ENCODE measurements at regions not wholly inside any gene's neighbourhood (a gene's known extent, or its start where the extent isn't known, plus 50 kb on each side); places are given as distances from the start of the nearest gene placed in this dataset.

DNA sequence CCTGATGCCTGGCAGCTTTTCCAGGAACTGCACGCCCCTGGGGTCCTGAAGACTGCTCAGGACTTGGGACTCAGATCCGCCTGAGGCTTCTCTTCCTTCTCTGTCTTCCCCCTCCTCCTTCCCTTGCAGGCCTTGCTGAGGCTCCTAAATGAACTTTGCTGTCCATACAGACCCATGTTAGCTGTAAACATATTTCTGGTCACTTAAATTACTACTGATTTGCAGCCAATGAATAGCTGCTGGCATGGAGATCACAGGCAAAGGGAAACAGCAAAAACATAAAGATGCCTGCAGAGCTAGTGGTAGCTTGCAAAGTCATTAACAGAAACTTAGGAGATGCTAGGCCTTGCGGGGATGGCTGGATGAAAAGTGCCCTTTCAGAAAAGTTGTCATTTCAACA is 261.9 kb downstream of the GADD45G start:
- Histone ChIP-seq H3F3A (ENCODE audit: insufficient read depth) (no peaks in the 10 kb centered on the region), H3K4me3 (ENCODE audit: insufficient read depth, low read length, poor library complexity, severe bottlenecking) (no peak overlapping the region), H3K9me2 (replicated peaks; ENCODE audit: insufficient read depth, low read length) (no peaks in the 10 kb centered on the region), H3K79me2 (ENCODE audit: insufficient read depth, low read length) (no peaks in the 10 kb centered on the region), H3K4me2 (ENCODE audit: low read depth, low read length, poor library complexity, severe bottlenecking) (no peak overlapping the region), H3K9ac (ENCODE audit: low read length) (no peak overlapping the region), H2AFZ (ENCODE audit: low read depth, low read length, severe bottlenecking) (no peak overlapping the region), H3K9me3 (ENCODE audit: insufficient read depth, low read length) (no peaks in the 10 kb centered on the region), H4K20me1 (ENCODE audit: low read depth, low read length) (no peaks in the 10 kb centered on the region), H3K27ac (ENCODE audit: low read depth, low read length) (no peak overlapping the region), H3K27me3 (ENCODE audit: low read length) (no peaks in the 10 kb centered on the region), H3K36me3 (ENCODE audit: low read length) (no peaks in the 10 kb centered on the region)
- TF ChIP-seq, protein P1, sequence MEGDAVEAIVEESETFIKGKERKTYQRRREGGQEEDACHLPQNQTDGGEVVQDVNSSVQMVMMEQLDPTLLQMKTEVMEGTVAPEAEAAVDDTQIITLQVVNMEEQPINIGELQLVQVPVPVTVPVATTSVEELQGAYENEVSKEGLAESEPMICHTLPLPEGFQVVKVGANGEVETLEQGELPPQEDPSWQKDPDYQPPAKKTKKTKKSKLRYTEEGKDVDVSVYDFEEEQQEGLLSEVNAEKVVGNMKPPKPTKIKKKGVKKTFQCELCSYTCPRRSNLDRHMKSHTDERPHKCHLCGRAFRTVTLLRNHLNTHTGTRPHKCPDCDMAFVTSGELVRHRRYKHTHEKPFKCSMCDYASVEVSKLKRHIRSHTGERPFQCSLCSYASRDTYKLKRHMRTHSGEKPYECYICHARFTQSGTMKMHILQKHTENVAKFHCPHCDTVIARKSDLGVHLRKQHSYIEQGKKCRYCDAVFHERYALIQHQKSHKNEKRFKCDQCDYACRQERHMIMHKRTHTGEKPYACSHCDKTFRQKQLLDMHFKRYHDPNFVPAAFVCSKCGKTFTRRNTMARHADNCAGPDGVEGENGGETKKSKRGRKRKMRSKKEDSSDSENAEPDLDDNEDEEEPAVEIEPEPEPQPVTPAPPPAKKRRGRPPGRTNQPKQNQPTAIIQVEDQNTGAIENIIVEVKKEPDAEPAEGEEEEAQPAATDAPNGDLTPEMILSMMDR (IDR thresholded peaks at IDR 0.05; ENCODE audit: insufficient read depth, low read length, poor library complexity, severe bottlenecking) = no peak
- TF ChIP-seq EZH2phosphoT487 (conservative IDR thresholded peaks at IDR 0.05; ENCODE audit: low read length) = no peak

DNA sequence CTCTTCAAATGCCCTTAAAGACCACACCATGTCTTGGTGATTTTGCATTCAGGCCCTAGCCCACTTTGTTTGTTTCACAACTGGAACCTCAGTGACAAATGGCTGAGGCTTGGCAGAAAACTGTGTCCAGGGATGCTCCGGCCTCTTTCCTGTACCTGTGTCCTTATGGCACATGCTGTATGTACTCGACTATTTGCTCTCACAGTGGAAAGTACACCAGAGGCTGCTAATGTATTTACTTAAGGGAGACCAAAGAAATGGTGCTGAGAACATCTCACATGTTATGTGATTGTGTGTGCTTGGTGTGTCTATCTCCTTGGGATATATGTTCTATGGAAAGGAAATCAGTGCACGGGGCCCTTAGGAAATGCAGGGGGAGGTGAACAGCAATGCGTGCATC is 263.3 kb downstream of the GADD45G start:
- Histone ChIP-seq H3K4me3 (ENCODE audit: insufficient read depth, low read length, poor library complexity, severe bottlenecking) (no peak overlapping the region), H4K20me1 (ENCODE audit: low read depth, low read length) (no peaks in the 10 kb centered on the region), H3K9me3 (ENCODE audit: insufficient read depth, low read length) (no peaks in the 10 kb centered on the region), H3F3A (ENCODE audit: insufficient read depth) (no peaks in the 10 kb centered on the region), H2AFZ (ENCODE audit: low read depth, low read length, severe bottlenecking) (no peak overlapping the region), H3K27ac (ENCODE audit: low read depth, low read length) (no peak overlapping the region), H3K27me3 (ENCODE audit: low read length) (no peaks in the 10 kb centered on the region), H3K9ac (ENCODE audit: low read length) (no peak overlapping the region), H3K4me2 (ENCODE audit: low read depth, low read length, poor library complexity, severe bottlenecking) (no peak overlapping the region), H3K36me3 (ENCODE audit: low read length) (no peaks in the 10 kb centered on the region), H3K9me2 (replicated peaks; ENCODE audit: insufficient read depth, low read length) (no peaks in the 10 kb centered on the region), H3K79me2 (ENCODE audit: insufficient read depth, low read length) (no peaks in the 10 kb centered on the region)
- TF ChIP-seq, protein P1 (IDR thresholded peaks at IDR 0.05; ENCODE audit: insufficient read depth, low read length, poor library complexity, severe bottlenecking) = no peak
- no peak for TF ChIP-seq EZH2phosphoT487 (conservative IDR thresholded peaks at IDR 0.05; ENCODE audit: low read length)

DNA sequence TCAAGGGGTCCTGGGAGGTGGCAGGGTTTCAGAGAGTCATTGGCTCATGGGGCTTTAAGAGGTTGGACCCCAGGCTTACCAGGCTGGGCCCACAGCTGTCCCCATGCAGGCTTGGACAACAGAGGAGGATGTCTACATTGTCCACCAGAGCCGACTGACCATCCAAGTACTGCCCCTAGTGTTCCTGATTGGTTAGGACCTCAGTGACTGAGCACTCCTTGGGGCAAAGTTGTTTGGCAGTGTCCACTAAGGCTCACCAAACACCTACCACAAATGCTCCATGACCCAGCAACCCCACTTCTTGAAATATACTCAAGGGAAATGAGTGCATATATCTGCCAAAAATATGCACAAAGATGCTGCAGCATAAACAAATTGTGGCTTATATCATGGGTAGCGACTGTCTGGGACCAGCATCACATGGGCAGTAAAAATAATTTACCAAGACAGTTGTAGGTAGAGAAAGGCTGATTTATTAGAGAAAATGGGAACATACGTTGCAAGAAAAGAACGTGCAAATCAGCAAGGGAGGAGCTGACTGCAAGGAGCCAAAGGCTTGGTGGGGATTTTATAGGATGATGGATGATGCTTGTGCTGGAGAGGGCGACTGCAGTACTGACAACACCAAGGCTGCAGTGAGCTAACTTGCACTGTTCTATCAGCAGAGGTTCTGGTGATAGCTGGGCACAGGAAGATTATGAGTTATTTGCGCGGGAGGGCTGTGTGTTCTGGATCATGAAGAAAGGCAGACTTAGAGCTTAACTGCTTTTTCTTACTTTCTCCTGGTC is 265.2 kb downstream of the GADD45G start:
- H3K4me3 ChIP-seq (ENCODE audit: insufficient read depth, low read length, poor library complexity, severe bottlenecking) = no peak overlapping the region
- no peaks in the 10 kb centered on the region for H3F3A ChIP-seq (ENCODE audit: insufficient read depth)
- no peak for TF ChIP-seq EZH2phosphoT487 (conservative IDR thresholded peaks at IDR 0.05; ENCODE audit: low read length)
- TF ChIP-seq, protein P1 (IDR thresholded peaks at IDR 0.05; ENCODE audit: insufficient read depth, low read length, poor library complexity, severe bottlenecking) = no peak
- H3K9ac ChIP-seq (ENCODE audit: low read length) = no peak overlapping the region
- H3K27ac ChIP-seq (ENCODE audit: low read depth, low read length) = no peak overlapping the region
- no peaks in the 10 kb centered on the region for H3K36me3 ChIP-seq (ENCODE audit: low read length)
- H3K9me3 ChIP-seq (ENCODE audit: insufficient read depth, low read length) = no peaks in the 10 kb centered on the region
- no peaks in the 10 kb centered on the region for H3K9me2 ChIP-seq (replicated peaks; ENCODE audit: insufficient read depth, low read length)
- no peaks in the 10 kb centered on the region for H3K79me2 ChIP-seq (ENCODE audit: insufficient read depth, low read length)
- H4K20me1 ChIP-seq (ENCODE audit: low read depth, low read length) = no peaks in the 10 kb centered on the region
- H3K4me2 ChIP-seq (ENCODE audit: low read depth, low read length, poor library complexity, severe bottlenecking) = no peak overlapping the region
- no peaks in the 10 kb centered on the region for H3K27me3 ChIP-seq (ENCODE audit: low read length)
- H2AFZ ChIP-seq (ENCODE audit: low read depth, low read length, severe bottlenecking) = no peak overlapping the region

Measured in SU-DHL-6 (cell line).